Cerebellar cortex (tissue), 1 donor: ENCODE measurements at regions not wholly inside any gene's neighbourhood (a gene's known extent, or its start where the extent isn't known, plus 50 kb on each side); places are given as distances from the start of the nearest gene placed in this dataset.
"Not testable (repeated sequence)": the region's sequence is repeated elsewhere in the genome, so short reads cannot be mapped to it uniquely, and the experiment has no call there.

Experiments
- DNase-seq: peaks from one replicate; pipeline ENCODE4 v3.0.0-alpha.2; 2015; ENCODE audit warnings: low spot score

- no peak for DNase-seq
Measured at GRCh38 chr12:68479896-68480291, 130.8 kb upstream of the RAP1B start.

GRCh38 chr12:68480526-68480925 is 130.2 kb upstream of the RAP1B start:
- DNase-seq, result no peak

GRCh38 chr12:68481181-68481941 is 129.3 kb upstream of the RAP1B start:
- no peak for DNase-seq

GRCh38 chr12:68482014-68482413 is 128.7 kb upstream of the RAP1B start:
- DNase-seq, result no peak

- no peak for DNase-seq
Measured at GRCh38 chr12:68482660-68483059, 128.0 kb upstream of the RAP1B start.

- no peak for DNase-seq
Measured at GRCh38 chr12:68483592-68484383, 126.9 kb upstream of the RAP1B start.

GRCh38 chr12:68484578-68484977 is 126.1 kb upstream of the RAP1B start:
- DNase-seq, result not testable (repeated sequence)

- DNase-seq, result not testable (repeated sequence)
Measured at GRCh38 chr12:68486449-68486848, 124.2 kb upstream of the RAP1B start.

- no peak for DNase-seq
Measured at GRCh38 chr12:68487721-68488309, 122.9 kb upstream of the RAP1B start.

GRCh38 chr12:68489273-68489672 is 121.4 kb upstream of the RAP1B start:
- no peak for DNase-seq

- DNase-seq, result no peak
Measured at GRCh38 chr12:68490476-68490875, 120.2 kb upstream of the RAP1B start.

- no peak for DNase-seq
Measured at GRCh38 chr12:68491204-68491960, 119.3 kb upstream of the RAP1B start.

GRCh38 chr12:68495336-68496070 is 115.2 kb upstream of the RAP1B start:
- DNase-seq, result no peak

- no peak for DNase-seq
Measured at GRCh38 chr12:68497107-68497506, 113.6 kb upstream of the RAP1B start.

GRCh38 chr12:68497702-68498101 is 113.0 kb upstream of the RAP1B start:
- no peak for DNase-seq

- no peak for DNase-seq
Measured at GRCh38 chr12:68498736-68499135, 112.0 kb upstream of the RAP1B start.

GRCh38 chr12:68499616-68500015 is 111.1 kb upstream of the RAP1B start:
- no peak for DNase-seq

GRCh38 chr12:68501226-68501625 is 109.5 kb upstream of the RAP1B start:
- DNase-seq, result no peak

- no peak for DNase-seq
Measured at GRCh38 chr12:68505970-68506369, 104.7 kb upstream of the RAP1B start.

GRCh38 chr12:68506619-68507018 is 104.1 kb upstream of the RAP1B start:
- DNase-seq, result no peak

- no peak for DNase-seq
Measured at GRCh38 chr12:68507657-68508056, 103.0 kb upstream of the RAP1B start.

GRCh38 chr12:68508576-68508975 is 102.1 kb upstream of the RAP1B start:
- DNase-seq, result no peak
